GM10266 (cell line): ENCODE measurements at regions not wholly inside any gene's neighbourhood (a gene's known extent, or its start where the extent isn't known, plus 50 kb on each side); places are given as distances from the start of the nearest gene placed in this dataset.

Source experiments
- DNase-seq: peaks from one replicate; pipeline ENCODE4 v3.0.0; 2012; ENCODE audit errors: extremely low spot score
- CTCF ChIP-seq: IDR thresholded peaks from 2 replicates; pipeline ENCODE4 v1.5.1; 2012; ENCODE audit warnings: mild to moderate bottlenecking, low read depth; ENCODE audit not compliant: control insufficient read depth, insufficient read depth; ENCODE audit errors: missing control alignments

- no peak for DNase-seq
- TF ChIP-seq CTCF: no peak
These were observed 405.3 kb downstream of the PPP4R3C start for GRCh38 chrX:27057883-27058282.

GRCh38 chrX:27039332-27039731 is 423.8 kb downstream of the PPP4R3C start:
- DNase-seq: no peak
- TF ChIP-seq CTCF: no peak

GRCh38 chrX:27008486-27008885 is 454.7 kb downstream of the PPP4R3C start:
- no peak for TF ChIP-seq CTCF
- DNase-seq: no peak

- DNase-seq: no peak
- no peak for TF ChIP-seq CTCF
These were observed 463.5 kb downstream of the PPP4R3C start for GRCh38 chrX:26999634-27000033.

GRCh38 chrX:26958261-26958660 is 504.9 kb downstream of the PPP4R3C start:
- no peak for TF ChIP-seq CTCF
- DNase-seq: no peak

GRCh38 chrX:26954029-26954428 is 509.1 kb downstream of the PPP4R3C start:
- DNase-seq: no peak
- TF ChIP-seq CTCF: no peak

- no peak for TF ChIP-seq CTCF
- DNase-seq: no peak
These were observed 510.9 kb downstream of the PPP4R3C start for GRCh38 chrX:26952213-26952612.

- no peak for DNase-seq
- no peak for TF ChIP-seq CTCF
These were observed 535.7 kb downstream of the PPP4R3C start for GRCh38 chrX:26927419-26927818.
